Ammon's horn (tissue), 1 donor: ENCODE measurements at regions not wholly inside any gene's neighbourhood (a gene's known extent, or its start where the extent isn't known, plus 50 kb on each side); places are given as distances from the start of the nearest gene placed in this dataset.
"Not testable (repeated sequence)": the region's sequence is repeated elsewhere in the genome, so short reads cannot be mapped to it uniquely, and the experiment has no call there.

Source experiments
- DNase-seq: peaks from one replicate; pipeline ENCODE4 v3.0.0-alpha.2; 2016; ENCODE audit warnings: low spot score

DNA sequence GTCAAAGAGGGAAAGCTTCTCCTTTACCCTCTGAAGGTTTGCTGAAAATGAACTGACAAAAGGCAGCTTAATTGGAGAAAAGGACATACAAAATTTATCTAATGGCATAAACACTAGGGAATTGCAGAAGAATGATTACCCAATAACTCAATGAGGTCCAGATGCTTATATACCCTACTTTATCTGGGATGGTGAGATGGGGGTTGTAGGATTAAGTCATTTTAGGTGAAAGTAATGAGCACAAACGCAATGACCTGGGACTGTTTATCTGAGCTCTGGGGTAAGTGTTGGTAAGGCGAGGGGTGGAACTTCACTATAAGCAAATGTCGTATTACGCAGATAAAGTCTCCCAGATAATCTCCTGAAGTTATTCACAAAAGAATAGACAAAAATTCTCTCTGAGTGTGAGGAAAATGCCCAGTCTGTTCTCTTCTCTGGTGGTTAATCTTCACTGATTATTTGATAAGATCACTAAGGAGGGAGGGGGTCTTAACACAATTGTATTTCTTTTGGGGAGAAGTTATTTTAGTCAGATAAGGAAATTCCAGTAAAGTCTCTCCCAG is 1067.8 kb downstream of the DNAJB9 start:
- DNase-seq, result no peak

DNA sequence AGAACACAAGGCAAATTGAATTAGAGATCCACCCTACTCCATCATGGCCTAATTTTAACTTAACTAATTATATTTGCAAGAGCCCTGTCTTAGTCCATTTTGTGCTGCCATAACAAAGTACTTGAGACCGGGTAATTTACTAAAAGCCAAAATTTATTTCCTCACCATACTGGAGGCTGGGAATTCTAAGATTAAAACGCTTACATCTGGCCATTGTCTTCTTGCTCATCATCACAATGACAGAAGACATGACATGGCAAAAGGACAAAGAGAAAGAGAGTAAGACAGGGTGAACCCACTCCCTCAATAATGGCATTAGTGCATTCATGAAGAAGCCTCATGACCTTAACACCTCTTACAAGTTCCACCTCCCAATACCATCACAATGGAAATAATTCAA is 1068.6 kb downstream of the DNAJB9 start:
- no peak for DNase-seq

DNA sequence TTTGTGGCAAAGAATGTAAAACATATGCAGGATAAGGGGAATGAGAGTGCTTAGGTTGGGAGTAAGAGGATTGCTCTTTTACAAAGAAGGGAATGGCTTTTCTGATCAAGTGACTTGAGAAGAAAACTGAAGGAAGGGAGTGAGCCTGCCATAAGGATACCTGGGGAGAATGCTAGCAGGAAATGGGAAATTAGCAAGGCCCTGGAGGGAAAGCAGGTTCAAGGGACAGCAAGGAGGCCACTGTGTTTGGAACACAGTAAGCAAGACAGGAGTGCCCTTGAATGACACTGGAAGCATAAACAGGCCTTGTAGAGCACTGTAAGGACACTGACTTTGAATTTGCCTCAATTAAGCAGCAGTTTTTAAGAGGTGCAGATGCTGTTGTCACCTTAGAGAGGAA is 1069.9 kb downstream of the DNAJB9 start:
- DNase-seq, result no peak

DNA sequence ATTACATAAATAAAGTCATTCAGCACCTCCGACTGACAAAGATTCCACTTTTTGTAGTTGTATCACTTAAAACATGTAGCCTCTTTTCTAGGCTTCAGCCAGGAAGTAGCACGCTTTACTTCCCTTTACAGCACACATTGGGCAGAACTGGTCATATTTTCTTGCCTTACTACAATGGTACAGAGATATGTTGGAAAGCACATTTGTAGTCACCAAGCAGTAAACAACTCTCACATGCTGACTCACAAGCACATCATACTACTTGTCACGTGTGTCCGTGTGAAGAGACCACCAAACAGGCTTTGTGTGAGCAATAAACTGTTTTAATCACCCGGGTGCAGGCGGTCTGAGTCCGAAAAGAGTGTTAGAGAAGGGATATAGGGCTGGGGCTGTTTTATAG is 1071.8 kb downstream of the DNAJB9 start:
- DNase-seq, result no peak

DNA sequence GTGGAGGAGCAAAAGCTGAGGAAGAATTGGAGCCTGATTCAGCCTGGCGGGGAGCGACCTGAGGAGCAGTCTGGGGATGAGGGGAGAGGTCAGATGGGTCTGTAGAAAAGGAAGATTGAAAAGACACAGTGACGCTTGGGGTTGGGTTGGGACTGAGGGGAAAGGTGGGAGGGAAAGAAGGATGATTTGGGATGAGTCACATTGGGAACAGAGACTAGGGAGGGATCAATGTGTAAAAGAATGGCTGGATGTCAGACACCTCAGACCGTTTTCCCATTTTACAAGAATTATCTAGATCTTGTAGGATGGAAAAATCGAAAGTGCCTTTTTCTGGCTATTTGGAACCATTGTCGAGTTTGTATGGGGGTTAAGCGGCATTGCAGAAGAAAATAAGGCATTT is 1076.5 kb downstream of the DNAJB9 start:
- DNase-seq, result no peak

DNA sequence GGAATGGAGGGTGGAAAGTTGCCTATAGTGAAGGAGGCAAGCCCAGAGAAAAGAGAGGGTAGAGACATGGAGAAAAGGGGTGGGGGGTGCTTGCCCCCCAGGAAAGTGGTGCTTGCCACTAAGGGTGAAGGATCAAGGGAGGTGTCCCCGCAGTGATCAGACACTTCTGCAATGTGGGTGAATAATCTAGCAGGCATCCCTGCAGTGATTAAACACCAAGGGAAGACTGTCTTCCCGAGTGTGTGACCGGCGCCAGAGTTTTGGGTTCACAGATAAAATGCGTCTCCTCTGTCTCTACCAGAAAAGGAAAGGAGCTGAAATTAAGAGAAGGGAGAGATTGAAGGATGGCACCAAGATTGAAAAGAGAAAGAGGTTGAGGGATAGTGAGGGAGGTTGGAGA is 1076.9 kb downstream of the DNAJB9 start:
- DNase-seq, result not testable (repeated sequence)

DNA sequence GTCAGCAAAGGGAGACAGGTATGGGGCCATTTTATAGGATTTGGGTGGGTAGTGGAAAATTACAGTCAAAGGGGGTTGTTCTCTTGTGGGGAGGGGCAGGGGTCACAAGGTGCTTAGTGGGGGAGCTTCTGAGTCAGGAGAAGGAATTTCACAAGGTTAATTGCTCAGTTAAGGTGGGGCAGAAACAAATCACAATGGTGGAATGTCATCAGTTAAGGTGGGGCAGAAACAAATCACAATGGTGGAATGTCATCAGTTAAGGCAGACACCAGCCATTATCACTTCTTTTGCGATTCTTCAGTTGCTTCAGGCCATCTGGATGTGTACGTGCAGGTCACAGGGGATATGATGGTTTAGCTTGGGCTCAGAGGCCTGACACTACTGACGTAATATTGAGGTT is 1077.6 kb downstream of the DNAJB9 start:
- DNase-seq, result not testable (repeated sequence)

DNA sequence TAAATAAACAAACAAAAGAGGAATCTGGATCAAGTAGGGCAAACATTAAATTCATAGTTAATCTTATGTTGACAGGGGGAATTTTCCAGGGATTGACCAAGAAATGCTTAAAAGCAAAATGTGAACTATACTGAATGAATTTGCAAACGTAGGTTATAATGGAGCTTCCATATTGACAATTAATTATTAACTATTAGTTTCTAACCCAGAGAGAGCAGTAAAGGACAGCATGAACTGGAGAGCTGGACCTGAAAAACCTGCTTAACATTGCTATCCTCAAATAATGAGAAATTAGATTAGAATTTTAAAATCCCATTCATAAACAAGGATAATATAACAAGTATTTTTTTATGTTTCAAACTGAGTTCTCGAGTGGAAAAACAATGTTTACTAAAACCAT is 1089.6 kb downstream of the DNAJB9 start:
- no peak for DNase-seq

DNA sequence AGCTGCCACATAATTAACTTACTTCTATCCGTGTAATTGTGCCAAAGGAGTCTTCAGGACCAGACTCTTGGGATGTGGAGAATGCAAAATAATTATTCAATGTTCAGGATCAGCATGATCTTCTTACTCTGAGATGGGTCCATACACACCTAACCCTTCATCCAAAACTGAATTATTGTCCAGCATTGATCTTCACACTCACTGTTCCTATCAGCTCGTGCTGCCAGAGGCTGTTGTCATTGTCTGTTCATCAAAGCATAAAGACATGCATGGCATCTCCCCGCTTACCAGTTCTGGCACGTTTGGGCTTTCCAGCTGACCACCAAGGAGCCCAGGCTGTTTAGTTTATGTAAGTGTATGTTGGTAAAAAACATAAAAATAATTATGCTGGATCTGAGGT is 1090.7 kb downstream of the DNAJB9 start:
- no peak for DNase-seq

DNA sequence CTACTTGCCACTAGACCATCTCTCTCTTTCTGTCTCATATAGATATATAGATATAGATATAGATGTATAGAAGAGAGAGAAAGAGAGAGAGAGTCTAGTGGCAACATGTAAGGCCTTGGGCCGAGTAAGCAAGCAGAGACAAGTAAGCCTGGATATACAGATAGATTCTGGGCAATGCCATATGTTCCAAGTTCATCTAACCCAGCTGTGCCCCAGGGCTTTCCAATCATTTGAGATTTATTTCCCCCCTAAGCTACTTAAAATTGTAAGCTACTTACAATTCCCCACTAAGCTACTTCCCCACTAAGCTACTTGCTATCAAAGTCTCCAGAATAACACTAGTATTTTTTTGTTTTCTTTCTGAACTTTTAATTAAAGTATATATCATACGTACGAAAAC is 1094.1 kb downstream of the DNAJB9 start:
- no peak for DNase-seq

DNA sequence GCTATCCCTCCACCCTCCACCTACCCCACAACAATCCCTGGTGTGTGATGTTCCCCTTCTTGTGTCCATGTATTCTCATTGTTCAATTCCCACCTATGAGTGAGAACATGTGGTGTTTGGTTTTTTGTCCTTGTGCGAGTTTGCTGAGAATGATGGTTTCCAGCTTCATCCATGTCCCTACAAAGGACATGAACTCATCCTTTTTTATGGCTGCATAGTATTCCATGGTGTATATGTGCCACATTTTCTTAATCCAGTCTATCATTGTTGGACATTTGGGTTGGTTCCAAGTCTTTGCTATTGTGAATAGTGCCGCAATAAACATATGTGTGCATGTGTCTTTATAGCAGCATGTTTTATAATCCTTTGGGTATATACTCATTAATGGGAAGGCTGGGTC is 1117.6 kb downstream of the DNAJB9 start:
- not testable (repeated sequence) for DNase-seq

DNA sequence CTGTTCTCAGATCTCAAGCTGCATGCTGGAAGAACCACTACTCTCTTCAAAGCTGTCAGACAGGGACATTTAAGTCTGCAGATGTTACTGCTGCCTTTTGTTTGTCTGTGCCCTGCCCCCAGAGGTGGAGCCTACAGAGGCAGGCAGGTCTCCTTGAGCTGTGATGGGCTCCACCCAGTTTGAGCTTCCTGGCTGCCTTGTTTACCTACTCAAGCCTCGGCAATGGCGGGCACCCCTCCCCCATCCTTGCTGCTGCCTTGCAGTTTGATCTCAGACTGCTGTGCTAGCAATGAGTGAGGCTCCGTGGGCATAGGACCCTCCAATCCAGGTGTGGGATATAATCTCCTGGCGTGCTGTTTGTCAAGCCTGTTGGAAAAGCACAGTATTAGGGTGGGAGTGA is 1122.9 kb downstream of the DNAJB9 start:
- DNase-seq, result not testable (repeated sequence)

DNA sequence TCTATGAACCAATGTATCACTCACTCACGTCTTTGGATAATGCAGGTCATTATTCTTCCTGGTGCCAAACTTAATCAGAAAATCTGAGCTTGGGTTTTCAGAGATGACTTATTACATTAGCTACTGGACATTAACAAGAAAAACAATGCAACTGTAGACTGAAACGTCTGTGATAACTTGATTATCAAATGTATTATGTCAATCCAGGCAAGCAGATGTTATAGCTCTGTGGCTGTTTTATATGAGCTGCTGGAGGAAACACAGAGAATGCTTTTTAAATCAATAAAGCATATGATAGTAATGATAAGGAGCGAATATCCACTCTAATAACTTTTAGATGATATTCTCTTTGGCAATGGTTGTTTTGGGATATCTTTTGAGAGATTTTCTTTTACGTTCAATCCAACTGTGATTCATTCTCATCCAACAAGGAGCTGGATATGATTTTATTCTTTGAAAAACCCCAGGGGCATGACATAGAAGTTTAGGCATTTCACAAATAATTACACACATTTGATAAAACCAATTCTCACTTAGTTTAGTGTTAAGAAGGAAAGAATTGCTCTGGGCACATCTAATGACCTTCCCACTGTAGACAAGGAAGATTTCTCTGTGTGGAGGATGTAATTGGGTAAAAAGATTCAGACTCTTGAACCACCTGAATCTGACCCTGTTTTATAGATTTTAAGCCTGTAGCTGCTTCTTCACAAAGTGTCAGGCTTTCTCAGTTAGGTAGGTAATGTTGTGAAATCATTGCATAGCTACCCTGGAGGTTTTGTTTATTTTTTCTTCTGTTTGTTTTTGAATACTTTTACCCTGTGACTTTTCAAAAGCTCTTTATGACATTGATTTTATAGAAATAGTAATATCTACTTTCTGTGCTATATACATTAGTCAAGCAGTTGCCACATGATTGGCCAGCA is 1124.7 kb downstream of the DNAJB9 start:
- DNase-seq, result no peak

DNA sequence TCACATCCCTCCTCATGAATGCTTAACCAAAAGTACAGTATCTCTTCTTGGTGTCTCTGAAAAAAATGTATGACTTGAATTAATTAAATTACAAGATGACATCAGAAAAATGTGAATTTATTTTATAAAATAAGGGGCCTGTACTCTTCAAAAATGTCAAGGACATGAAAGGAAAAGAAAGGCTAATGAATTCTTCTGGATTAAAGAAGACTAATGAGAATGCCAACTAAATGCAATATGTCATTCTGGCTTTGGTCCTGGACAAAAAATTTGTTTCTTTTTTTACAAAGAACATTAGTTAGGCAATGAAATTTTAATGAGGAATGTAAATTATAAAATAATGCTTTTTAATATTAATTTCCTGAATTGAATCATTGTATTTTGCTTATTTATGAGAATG is 1125.7 kb downstream of the DNAJB9 start:
- DNase-seq, result no peak

DNA sequence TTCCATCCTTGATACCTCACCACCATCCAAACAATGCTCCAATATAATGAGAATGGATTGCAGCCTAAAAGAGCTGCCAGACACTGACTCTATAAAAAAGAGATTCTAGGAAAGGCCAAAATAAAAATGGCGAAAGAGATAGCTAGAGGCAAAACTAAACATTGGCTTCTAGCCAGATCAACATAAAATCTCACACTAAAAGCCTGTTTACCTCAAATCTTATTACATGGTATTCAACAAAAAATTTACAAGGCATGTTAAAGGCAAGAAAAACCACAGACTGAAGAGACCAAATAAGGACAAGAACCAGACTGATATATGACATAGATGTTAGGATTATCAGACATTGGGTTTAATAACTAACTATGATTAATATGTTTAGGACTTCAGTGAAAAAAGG is 1127.0 kb downstream of the DNAJB9 start:
- DNase-seq, result no peak

DNA sequence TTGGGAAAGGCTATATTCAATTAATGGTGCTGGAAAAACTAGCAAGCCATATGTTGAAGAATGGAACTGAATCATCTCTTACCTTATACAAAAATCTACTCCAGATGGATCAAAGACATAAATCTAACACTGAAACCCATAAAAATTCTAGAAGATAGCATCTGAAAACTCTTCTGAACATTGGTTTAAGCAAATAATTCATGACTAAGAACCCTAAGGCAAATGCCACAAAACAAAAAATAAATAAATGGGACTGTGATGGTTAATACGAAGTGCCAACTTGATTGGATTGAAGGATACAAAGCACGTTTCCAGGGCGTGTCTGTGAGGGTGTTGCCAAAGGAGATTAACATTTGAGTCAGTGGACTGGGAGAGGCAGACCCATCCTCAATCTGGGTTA is 1130.0 kb downstream of the DNAJB9 start:
- DNase-seq, result no peak

DNA sequence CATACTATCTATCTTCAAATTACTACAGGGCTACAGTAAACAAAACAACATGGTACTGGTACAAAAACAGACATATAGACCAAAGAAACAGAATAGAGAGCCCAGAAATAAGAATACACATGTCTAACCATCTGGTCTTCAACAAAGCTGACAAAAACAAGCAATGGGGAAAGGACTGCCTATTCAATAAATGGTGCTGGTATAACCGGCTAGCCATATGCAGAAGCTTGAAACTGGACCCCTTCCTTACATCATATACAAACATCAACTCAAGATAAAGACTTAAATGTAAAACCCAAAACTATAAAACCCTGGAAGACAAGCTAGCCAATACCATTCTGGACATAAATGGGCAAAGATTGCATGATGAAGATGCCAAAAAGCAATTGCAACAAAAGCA is 1143.7 kb downstream of the DNAJB9 start:
- no peak for DNase-seq

DNA sequence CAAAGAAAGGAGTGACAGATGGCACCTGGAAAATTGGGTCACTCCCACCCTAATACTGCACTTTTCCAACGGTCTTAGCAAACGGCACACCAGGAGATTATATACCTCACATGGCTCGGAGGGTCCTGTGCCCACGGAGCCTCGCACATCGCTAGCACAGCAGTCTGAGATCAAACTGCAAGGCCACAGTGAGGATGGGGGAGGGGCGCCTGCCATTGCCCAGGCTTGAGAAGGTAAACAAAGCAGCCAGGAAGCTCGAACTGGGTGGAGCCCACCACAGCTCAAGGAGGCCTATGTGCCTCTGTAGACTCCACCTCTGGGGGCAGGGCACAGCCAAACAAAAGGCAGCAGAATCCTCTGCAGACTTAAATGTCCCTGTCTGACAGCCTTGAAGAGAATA is 1149.7 kb downstream of the DNAJB9 start:
- not testable (repeated sequence) for DNase-seq

DNA sequence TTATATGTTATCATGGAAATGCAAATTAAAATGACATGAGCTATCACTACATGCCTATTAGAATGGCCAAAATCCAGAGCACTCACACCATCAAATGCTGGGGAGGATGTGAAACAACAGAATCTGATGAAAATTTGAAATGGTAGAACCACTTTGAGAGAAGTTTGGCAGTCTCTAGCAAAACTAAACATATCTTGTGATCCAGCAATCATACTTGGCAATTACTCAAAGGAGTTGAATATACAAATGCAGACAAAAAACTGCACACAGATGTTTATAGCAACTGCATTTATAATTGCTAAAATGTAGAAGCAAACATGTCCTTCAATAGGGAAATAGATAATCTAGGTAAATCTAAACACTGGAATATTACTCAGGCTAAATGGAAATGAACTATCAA is 1164.9 kb downstream of the DNAJB9 start:
- DNase-seq, result no peak

DNA sequence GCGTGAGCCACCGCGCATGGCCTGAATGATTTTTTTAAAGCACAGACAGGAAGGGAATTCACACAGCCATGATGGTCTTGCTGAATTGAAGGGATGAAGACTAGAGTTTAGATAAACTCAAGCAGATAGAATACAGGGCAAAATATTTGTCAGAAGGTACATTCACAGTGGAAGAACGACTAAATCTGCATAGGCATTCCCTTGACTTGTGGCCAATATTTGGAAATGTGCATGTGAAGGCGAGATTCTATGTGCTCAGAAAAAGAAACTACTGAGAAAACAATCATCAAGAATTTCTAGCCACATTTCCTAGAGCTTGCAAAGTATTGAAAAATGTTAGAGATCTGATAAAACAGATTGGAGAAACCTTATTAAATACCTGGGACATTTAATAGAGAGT is 1166.2 kb downstream of the DNAJB9 start:
- no peak for DNase-seq

DNA sequence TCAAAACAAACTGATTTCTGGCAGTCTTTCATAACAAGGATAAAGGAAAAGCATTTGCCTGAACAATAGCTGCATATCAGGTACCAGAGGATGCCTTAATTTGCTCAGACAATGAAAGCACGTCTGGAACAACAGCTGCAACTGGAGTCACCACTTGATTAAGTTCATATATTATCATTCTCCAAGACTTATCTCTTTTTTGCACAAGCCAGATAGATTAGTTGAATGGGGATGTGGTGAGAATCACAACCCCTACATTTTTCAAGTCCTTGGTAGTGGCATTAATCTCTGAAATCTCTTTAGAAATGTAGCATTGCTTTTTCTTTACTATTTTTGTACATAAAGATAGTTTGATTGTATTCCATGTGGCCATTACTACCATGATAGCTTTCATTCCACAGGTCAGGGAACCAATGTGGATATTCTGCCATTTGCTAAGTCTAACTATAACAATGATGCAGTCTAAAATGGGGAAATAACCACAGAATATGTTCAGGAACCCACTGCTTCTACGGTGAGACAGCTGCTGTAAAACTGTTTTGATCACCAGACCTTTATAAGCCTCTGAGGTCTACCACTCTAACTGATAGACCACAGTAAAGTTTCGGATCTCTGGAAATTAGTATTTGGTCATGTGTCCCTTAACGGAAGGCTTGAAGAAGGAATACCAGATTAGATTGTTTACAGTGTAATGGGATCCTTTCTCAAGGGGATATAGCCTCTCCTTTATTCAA is 1176.2 kb downstream of the DNAJB9 start:
- DNase-seq, result no peak

DNA sequence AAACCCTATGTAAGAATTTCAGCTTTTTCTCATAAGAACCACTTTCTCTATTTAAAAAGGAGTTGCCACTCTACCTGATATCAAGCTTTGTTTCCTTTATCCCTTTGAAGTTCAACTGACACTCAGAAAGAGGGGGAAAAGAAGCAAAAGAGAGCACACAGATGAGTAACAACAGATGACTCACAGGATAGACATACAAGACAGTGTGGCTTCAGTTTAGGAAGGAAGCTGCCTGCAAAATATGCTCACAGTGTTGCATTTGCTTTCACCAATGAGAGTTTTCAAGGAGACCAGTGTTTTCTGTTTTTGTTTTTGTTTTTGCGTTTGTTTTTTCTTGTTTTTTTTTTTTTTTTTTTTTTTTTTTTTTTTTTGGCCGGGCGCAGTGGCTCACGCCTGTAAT is 1181.6 kb downstream of the DNAJB9 start:
- DNase-seq, result peak; percentile 4

DNA sequence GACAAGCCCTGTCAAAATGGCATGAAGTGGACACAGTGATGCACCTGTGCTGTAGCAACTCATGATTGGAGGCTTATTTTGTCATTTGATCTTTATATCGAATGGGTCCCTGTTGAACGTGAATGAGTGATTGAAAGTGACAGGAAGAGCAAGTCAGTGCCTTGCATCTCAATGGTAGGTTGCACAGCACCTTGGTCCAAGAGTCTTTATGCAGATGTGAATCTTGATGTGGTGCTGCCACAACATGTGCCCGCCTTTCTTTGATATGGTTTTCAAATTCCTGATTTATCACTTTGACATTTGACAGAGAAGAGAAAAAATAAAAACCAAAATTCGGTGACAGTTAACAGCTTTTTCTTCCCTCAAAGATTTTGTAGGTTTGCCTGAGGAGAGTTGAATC is 1182.4 kb downstream of the DNAJB9 start:
- DNase-seq, result no peak
